ENCODE measurements at regions not wholly inside any gene's neighbourhood (a gene's known extent, or its start where the extent isn't known, plus 50 kb on each side); places are given as distances from the start of the nearest gene placed in this dataset.
"Not testable (repeated sequence)": the region's sequence is repeated elsewhere in the genome, so short reads cannot be mapped to it uniquely, and the experiment has no call there.

GRCh38 chr10:123393170-123393569, 239.0 kb downstream of the BUB3 start:
- no peak for TF ChIP-seq ZNF565 (CRISPR knock-in tag; conservative IDR thresholded peaks at IDR 0.05; ENCODE audit: low read depth)
- TF ChIP-seq ZFP3 (CRISPR knock-in tag; IDR thresholded peaks at IDR 0.05) = no peak
- no peak for TF ChIP-seq ZNF8 (CRISPR knock-in tag; IDR thresholded peaks at IDR 0.05)
- no peak for TF ChIP-seq OSR1 (CRISPR knock-in tag; IDR thresholded peaks at IDR 0.05)
- no peak for TF ChIP-seq ISL1 (CRISPR knock-in tag; IDR thresholded peaks at IDR 0.05)
- TF ChIP-seq TSHZ2 (CRISPR knock-in tag; IDR thresholded peaks at IDR 0.05) = no peak
- no peak for TF ChIP-seq PPARA (CRISPR knock-in tag; IDR thresholded peaks at IDR 0.05; ENCODE audit: borderline replicate concordance)
- no peak for TF ChIP-seq PATZ1 (CRISPR knock-in tag; IDR thresholded peaks at IDR 0.05; ENCODE audit: borderline replicate concordance)
- no peak for TF ChIP-seq CREB5 (CRISPR knock-in tag; IDR thresholded peaks at IDR 0.05; ENCODE audit: low read depth)
- TF ChIP-seq CSDC2 (CRISPR knock-in tag; IDR thresholded peaks at IDR 0.05) = no peak
- TF ChIP-seq CSRNP3 (CRISPR knock-in tag; IDR thresholded peaks at IDR 0.05) = no peak
- TF ChIP-seq SNAI2 (CRISPR knock-in tag; IDR thresholded peaks at IDR 0.05) = no peak
- TF ChIP-seq BACH2 (CRISPR knock-in tag; IDR thresholded peaks at IDR 0.05; ENCODE audit: borderline replicate concordance) = no peak
- no peak for TF ChIP-seq ARNTL (CRISPR knock-in tag; IDR thresholded peaks at IDR 0.05; ENCODE audit: borderline replicate concordance, low read depth)
- no peak for TF ChIP-seq ZFP30 (CRISPR knock-in tag; IDR thresholded peaks at IDR 0.05)
- TF ChIP-seq ZC3H10 (CRISPR knock-in tag; IDR thresholded peaks at IDR 0.05) = no peak
- TF ChIP-seq TCF4 (CRISPR knock-in tag; IDR thresholded peaks at IDR 0.05; ENCODE audit: borderline replicate concordance) = no peak
- TF ChIP-seq GLIS3 (CRISPR knock-in tag; IDR thresholded peaks at IDR 0.05) = no peak
- TF ChIP-seq TOX (CRISPR knock-in tag; IDR thresholded peaks at IDR 0.05; ENCODE audit: borderline replicate concordance) = no peak
- no peak for TF ChIP-seq ESRRG (CRISPR knock-in tag; IDR thresholded peaks at IDR 0.05)

GRCh38 chr10:123394382-123394781, 240.2 kb downstream of the BUB3 start:
- no peak for ATAC-seq

More at GRCh38 chr10:123393170-123393569, 239.0 kb downstream of the BUB3 start:
- no peak for ATAC-seq

GRCh38 chr10:123395234-123395633, 241.0 kb downstream of the BUB3 start:
- ATAC-seq = not testable (repeated sequence)

More at GRCh38 chr10:123394382-123394781, 240.2 kb downstream of the BUB3 start:
- TF ChIP-seq PPARA (CRISPR knock-in tag; IDR thresholded peaks at IDR 0.05; ENCODE audit: borderline replicate concordance) (no peak), ZNF70 (CRISPR knock-in tag; IDR thresholded peaks at IDR 0.05) (no peak), BACH2 (CRISPR knock-in tag; IDR thresholded peaks at IDR 0.05; ENCODE audit: borderline replicate concordance) (no peak), ZNF565 (CRISPR knock-in tag; conservative IDR thresholded peaks at IDR 0.05; ENCODE audit: low read depth) (no peak), ESRRG (CRISPR knock-in tag; IDR thresholded peaks at IDR 0.05) (no peak), CREB5 (CRISPR knock-in tag; IDR thresholded peaks at IDR 0.05; ENCODE audit: low read depth) (no peak), ARNTL (CRISPR knock-in tag; IDR thresholded peaks at IDR 0.05; ENCODE audit: borderline replicate concordance, low read depth) (no peak), ZC3H10 (CRISPR knock-in tag; IDR thresholded peaks at IDR 0.05) (no peak), ZNF8 (CRISPR knock-in tag; IDR thresholded peaks at IDR 0.05) (no peak)

All from SK-N-SH treated with all-trans-retinoic acid at 6 μM for 48 hours (cell line).